ENCODE measurements at regions not wholly inside any gene's neighbourhood (a gene's known extent, or its start where the extent isn't known, plus 50 kb on each side); places are given as distances from the start of the nearest gene placed in this dataset.
"Not testable (repeated sequence)": the region's sequence is repeated elsewhere in the genome, so short reads cannot be mapped to it uniquely, and the experiment has no call there.

DNA sequence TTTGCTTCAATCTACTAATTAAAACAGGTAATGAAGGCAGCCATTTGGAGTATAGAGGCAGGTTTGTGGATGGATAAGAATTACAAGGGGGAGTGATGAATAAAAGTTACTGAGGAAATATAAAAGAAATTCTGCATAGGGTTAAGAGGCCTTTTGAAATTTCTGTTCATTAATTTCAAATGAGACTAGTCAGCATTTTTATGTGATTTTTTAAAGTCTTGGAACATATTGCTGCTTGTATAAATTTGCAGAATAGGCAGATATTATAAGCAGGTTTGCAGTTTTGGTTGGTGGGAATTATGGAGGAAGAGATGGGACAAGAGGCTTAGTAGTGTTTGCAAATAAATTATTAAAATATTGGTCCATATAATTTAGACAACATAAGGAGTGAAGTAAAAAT, 750.4 kb upstream of the AGA start:
- DNase-seq = no peak

DNA sequence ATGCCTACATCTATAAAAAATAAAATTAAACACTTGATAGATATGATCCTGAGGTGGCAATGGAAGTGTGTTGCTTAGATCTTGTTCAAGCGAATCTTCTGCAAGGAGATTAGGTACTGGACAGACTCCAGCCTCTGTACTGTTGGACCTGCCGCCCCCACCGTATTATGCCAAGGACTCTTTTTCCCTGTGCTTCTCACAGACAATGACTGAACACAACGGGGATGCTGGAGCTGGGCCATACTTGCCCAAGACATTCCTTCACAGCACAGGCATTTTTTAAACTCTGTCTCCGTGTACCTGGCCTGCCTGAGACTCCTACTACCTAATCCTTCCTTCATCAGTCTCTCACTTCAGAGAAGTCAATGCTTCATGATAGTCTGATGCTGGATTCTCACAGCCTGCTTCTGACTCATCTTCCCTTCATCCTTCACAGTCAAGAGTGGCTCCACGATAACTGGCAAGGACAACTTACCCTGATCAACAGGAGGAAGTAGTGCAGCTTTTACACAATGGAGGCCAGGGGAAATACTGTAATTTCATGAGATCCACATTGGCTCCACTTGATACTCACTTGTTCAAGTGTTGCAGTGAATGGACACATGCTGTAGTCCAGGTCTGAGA, 754.6 kb upstream of the AGA start:
- DNase-seq = no peak

DNA sequence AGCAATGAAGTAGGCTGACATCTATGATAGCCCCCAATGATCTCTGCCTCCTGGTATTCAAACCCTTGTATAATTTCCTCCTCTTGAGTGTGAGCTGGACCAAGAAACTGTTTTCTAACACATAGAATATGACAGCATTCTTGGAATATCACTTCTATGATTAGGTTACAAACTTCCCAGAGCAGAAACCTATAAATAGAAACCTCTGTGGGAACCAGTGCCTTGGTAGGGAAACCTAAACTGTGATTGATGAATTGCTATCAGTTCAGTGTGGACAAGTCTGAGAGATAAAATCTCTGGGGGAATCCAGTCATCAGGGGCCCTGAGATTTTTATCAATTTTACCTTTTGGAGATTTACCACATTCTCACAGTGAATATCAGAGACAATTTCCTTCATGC, 756.5 kb upstream of the AGA start:
- no peak for DNase-seq

DNA sequence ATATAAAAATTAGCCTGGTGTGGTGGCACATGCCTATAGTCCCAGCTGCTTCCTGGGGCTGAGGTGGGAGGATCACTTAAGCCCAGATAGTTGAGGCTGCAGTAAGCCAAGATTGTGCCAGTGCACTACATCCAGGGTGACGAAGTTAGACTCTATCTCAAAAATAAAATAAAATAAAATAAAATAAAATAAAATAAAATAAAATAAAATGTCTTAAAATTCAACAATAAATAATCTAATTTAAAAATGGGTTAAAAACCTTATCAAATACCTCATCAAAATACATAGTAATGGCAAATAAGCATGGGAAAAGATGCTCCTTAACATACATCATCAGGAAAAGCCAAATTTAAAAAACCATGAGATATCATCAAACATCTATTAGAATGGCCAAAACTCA, 760.2 kb upstream of the AGA start:
- no peak for DNase-seq

DNA sequence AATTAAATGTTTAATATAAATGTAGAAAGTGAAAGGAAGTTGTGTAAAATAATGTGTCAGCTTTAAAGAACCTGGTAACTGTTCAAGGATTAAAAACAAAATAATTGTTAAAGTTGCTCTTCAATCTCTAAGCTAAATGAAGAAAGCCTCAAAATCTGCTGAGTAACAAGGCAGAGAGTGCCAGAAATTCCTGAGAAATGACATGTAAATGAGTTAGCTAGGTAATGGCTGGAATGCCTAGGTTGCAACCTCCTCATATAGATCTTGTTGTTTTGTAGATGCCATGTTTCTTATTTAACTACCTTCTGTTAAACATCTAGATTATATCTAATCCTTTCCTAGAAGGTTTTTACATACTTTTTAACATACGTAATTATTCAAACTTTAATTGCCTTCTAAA, 763.6 kb upstream of the AGA start:
- DNase-seq = no peak

DNA sequence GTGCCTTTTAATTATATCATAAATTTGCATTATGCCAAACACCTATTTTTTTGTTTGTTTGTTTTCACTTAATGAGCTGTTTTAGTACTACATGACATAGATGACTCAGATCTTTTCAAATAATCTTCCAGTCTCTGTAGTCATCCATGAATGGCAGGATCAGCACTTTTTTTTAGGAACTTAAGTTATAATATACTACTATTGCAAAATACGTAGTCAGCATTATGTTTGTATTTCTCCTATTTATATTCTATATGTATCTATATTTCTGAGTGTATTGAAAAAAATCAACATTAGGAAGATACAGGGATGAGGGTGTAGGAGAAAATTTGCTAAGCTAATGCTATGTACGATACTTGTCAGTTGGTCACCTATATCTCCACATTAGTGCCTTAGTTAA, 773.1 kb upstream of the AGA start:
- no peak for DNase-seq

DNA sequence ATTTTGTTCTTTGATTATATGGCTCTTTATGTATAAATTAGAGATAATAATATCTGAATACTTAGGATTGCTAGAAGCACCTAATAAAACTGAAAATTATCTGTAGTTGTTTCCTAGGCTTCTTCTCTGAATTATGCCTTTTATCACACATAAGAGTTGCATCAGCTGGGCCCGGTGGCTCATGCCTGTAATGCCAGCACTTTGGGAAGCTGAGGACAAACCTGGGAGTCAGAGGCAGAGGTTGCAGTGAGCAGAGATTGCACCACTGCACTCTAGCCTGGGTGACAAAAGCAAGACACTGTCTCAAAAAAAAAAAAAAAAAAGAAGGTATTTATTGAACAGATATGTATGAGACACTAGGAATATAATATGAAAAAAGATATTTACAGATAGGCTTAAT, 773.5 kb upstream of the AGA start:
- no peak for DNase-seq

DNA sequence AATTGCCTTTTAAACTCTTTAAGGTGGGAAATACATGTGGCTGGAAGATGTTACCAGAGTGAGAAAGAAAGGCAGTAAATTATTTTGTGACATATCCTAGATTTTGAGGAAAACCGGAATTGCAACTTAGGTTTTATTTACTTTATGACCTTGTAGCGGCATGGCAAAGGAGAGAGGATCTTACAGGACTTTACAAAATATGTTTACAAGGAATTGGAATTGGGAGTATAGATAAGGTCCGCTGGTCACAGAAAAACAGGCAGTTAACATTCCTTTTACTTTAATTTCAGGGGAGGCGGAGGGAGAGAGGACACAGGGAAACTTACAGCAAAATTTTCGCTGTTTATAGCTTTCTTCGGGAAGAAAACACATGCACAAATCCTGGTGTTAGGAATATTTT, 784.2 kb upstream of the AGA start:
- not testable (repeated sequence) for DNase-seq

DNA sequence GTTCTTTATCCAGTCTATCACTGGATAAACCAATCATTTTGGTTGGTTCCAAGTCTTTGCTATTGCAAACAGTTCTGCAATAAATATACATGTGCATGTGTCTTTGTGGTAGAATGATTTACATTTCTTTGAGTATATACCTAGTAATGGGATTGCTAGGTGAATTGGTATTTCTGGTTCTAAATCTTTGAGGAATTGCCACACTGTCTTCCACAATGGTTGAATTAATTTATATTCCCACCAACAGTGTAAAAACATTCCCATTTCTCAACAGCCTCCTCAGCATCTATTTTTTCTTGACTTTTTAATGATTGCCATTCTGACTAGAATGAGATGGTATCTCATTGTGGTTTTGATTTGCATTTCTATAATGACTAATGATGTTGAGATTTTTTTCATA, 791.7 kb upstream of the AGA start:
- DNase-seq = no peak

DNA sequence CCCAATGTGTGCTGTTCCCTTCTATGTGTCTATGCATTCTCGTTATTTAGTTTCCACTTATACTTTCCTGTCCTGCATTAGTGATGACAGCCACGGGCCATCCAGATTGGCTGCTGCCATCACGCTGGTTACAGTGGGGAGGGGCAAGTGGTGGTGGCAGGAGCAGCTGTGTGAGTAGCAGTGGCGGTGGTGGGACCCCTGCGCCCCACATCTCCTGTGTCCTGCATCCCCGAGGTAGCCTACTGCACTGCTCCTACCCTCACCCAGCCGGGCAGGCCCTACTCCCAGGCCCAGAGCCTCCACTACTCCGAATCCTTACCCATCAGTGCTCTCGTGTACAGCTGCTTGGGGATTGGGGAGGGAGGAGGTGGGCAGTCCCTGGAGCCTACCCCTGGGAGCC, 798.7 kb upstream of the AGA start:
- DNase-seq = no peak

DNA sequence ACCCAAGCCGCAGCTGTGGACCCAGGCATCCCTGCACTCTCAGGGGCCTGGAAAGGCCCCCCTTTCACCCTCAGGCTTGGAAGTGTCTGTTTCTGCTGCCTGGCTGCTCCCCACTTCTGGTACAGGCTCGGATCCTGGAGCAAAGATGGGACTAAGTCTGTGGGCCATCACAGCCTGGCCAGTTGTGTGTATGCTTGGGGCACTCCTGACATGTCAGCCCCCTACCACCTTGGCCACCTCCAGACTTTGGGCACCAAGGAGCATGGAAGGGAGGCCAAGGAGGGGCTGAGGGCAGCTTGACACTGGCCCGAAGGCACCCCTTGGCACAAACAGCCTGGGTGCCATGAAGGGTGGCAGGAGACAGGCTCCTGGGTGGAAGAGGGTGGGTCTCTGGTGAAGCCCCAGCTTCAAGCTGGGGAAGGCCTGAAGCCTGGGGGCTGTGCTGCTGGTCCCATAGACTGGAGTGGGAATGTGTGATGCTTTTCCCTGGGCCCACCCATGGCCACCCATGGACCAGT, 799.4 kb upstream of the AGA start:
- DNase-seq = no peak

DNA sequence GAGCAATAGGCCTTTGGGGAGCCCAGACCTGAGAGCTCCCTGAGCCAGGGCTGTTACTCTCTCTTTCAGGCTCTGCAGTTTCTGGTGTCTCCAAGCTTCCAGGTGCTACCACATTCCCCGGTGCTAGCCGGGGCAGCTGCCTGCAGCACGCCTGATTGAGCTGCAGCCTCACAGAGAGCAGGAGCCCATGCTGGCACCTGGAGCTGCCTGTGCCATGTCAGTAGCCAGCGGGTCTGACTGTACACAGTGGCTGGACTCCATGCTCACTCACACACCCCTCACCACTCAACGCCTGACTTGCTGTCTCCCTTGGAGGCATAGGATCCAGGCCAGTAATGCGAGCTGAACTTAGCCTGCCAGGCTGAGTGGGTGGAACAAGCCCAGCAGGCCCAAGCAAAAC, 800.4 kb upstream of the AGA start:
- no peak for DNase-seq

DNA sequence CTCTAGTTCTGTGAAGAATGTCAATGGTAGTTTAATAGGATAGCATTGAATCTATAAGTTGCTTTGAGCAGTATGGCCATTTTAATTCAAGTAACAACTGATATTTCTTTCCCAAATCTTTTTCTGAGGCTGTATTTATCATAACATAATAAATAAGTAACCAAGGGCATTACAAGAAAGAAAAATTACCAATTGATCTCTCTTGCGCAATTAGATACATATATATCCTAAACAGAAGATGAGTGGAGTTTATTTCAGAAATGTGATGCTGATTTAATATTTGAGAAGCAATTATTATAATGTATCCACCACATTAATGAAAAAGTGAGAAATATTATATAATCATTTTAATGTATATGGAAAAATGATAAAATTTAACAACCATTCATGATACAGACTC, 802.5 kb upstream of the AGA start:
- DNase-seq = no peak

DNA sequence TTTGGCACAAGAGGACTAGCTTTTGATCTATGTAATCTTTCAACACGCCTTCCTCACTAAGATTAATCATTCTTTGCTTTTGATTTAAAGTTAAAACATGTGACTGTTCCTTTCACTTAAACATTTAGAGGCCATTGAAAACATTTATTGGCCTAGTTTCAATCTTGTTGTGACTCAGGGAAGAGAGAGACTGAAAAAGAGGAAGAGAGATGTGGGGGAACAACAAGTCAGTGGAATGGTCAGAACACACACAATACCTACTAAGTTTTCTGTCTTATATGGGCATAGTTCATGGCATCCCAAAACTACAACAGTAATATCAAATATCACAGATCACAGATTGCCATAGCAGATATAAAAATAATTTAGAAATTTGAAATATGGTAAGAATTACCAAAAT, 812.9 kb upstream of the AGA start:
- DNase-seq = no peak

DNA sequence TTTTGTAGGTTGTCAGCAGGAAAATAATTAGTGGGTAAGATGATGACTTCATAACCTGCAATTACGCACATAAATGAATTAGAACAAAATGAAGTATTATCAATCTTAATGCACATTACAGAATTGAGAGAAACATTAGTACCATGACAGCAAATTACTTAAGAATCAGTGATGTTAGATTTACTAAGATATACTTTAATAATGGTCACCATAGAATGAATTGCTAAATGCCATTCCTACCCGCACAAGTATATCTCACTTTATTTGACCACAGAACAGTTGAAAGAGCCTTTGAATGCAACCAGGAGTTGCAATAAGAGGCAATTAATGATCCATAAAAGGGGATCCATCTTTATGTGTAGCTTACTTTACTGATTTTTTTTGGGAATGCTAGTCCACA, 816.4 kb upstream of the AGA start:
- DNase-seq = no peak

DNA sequence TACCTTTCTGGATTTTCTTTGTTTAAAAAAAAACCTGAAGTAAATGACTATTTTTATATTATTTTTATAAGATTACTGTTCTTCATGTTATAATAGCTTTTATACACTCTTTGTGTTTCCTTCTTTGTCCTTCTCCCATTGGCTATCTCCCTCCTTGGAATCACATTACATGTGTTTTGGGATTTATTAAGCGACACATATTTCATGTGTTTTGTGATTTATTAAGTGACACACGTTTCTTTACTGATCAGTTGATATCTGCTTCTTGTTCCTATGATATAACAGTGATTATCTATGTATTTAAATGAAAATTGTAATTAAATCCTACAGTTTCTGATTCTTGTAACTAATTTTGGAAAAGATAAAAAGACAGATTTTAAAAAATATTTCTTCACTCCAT, 817.3 kb upstream of the AGA start:
- no peak for DNase-seq

DNA sequence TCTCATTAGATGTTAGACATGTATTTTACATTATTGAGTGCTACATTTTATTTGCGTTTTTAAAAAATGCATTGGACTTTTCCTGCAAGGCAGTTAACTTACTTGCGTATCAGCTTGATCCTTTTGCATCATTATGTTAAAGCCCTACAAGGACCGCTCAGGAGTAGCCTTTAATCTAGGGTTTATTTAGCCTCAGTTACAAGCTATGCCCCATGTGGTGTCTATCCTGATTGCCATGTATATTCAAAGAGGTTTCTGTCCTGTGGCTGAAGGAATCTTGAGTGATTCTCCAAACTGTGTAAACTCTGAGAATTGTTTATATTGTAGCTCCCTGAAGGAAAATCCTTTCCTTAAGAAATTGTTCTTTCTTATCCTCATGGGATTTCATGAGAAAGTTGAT, 821.8 kb upstream of the AGA start:
- DNase-seq = no peak

DNA sequence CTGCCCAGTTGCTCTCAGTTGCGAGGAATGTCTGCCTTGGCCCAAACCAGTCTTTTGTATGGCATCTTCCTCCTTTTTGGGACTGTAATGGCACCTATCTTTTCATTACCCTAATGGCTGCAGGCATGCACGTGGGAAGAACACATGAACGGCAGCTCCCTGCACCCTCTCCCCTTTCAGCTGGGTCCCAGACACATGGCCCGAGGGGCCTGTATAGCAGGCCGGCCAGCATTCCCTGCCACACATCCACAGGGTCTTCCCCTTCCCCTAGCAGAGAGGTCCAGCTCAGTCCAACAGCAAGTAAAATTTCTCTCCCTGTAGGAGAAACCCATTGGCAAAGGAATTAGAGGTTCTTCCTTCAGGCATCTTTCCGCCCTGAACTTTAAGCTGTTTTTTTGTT, 829.1 kb upstream of the AGA start:
- no peak for DNase-seq

DNA sequence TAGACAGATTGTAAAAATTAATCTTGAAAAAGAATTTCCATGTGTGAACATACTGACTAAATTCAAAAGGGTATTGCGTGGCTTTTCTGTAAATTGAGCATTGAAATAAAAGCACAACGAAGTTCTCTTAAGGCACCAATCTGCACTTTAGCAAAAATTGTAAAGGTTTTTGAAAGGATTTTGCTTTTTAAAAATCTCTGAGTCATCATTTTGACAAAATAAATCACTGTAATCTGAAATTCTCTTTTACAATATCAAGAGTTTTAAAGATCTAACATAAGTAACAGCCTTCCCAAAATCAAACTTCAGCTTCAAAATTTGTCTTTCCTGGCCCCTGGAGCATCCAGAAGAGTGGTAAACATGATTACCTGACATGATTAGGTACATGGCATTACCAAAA, 830.9 kb upstream of the AGA start:
- DNase-seq = no peak

DNA sequence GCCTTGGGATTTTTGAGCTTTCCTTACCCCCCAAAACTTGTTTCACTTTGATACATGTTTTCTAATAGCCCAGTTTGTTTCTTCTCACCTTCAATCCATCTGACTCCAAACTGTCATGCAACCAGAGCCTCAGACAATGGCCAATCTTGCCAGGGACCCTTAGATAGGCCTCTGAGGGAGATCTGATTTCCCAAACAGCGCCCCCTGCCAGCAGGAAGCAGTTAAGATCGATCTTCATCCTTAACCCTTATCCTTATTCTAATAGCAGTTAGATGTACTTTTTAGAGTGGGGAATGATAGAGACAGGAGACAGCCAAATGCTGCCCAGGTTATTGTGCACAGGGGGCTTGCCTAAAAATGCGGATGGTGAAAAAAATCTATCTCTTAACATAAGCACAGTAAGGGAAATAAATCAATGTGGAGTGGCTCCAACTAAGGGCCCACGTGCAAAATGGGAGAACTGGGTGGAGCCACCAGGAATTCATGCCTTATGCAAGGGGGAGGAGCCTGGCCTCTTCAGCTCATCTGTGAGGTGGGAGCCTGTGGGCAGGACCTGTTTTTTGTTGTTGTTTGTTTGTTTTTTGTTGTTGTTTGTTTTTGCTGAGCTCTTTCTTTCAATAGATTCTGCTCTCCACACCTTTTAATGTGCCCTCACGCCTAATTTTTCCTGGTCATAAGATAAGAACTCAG, 833.6 kb upstream of the AGA start:
- DNase-seq = no peak

DNA sequence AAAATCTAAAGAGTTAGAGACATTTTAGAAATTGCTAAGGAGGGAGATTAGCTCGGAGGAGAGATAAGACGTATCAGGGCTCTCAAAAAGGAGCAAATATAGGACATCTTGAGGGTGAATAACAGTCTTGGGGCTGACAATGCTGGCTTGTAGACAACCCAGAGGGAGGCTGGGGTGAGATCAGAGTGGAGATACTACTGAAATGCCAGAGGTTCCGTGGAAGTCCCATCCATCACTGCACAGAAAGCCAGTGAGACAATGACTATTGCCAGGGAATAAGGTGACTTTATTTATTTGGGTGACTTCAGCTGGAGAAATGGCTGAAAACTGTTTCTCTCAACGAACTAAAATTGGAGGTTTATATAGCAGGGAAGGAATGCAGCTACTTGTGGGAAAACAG, 838.1 kb upstream of the AGA start:
- no peak for DNase-seq

DNA sequence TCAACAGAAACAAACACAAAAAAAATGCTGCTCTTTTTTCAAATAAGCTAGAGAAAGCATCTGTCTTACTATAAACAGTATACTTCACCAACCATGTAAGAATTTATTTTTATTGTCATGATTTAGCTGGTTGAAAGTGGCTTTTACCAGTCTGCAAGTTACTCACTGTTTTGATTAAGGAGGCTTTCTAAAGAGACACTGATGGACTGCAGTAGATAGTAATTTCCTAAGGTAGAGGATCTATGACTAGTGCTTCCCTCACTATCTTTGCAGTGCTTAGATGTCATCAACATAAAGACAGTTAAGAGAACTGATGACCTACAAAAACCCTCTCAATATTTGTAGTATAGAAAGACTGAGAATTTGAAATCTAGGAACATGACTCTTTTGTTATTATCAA, 846.2 kb upstream of the AGA start:
- DNase-seq = no peak

DNA sequence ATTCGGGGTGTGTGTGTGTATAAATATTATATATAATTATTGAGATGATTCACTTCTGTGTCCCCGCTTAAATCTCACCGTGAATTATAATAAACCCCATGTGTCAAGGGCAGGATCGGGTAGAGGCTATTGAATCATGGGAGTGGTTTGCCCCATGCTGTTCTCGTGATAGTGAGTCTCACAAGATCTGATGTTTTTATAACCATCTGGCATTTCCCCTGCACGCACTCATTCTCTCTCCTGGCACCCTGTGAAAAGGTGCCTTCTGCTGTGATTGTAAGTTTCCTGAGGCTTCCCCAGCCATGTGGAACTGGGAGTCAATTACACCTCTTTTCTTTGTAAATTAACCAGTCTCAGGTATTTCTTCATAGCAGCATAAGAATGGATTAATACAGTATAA, 851.4 kb upstream of the AGA start:
- no peak for DNase-seq

DNA sequence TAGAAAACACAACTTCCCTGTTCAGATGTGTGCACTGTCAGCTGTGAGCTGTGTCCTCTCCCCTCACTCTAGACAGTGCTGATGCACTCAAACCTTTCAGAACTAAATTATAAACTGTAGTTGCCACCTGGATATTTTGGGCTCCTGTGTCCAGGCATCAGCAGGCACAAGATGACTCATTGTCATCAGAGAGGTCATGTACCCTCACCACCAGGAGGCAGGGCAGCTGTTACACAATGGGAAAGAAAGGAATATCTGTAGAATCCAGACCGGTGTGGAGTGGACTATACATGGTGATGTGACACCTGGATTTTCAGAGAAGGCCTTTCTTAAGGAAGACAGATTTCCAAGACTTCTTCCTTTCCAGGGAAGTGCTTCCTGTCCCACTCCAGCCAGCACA, 854.4 kb upstream of the AGA start:
- no peak for DNase-seq

DNA sequence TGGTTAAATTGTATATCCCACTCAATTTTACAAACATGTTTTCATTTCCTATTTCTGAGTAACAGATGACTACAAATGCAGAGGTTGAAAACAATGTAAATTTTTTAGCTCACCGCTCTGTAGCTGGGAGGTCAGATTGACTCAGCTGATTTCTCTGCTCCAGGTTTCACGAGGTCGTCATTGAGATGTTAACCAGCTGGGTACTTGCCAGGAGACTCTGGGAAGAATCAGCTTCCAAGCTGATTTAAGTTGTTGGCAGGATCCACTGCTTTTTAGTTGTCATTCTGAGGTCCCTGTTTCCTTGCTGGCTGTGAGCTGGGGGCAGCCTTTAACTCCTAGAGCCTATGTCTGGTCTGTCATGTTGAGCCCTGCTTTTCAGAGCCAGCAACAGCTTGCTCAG, 864.3 kb upstream of the AGA start:
- no peak for DNase-seq

Measured in stimulated activated CD4-positive, alpha-beta T cell treated with anti-CD3 and anti-CD28 coated beads, Interleukin-12 subunit alpha, Interleukin-12 subunit beta, amount 100 ng/mL, for 4 hours (primary cell).